ENCODE measurements at regions not wholly inside any gene's neighbourhood (a gene's known extent, or its start where the extent isn't known, plus 50 kb on each side); places are given as distances from the start of the nearest gene placed in this dataset.
"Not testable (repeated sequence)": the region's sequence is repeated elsewhere in the genome, so short reads cannot be mapped to it uniquely, and the experiment has no call there.

DNA sequence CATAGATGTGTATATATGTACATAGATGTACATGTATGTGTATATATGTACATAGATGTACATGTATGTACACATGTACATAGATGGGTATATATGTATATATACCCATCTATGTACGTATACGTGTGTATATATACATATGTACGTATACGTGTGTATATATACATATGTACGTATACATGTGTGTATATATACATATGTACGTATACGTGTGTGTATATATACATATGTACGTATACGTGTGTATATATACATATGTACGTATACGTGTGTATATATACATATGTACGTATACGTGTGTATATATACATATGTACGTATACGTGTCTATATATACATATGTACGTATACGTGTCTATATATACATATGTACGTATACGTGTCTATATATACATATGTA, 1388.8 kb downstream of the CDH8 start:
- not testable (repeated sequence) for DNase-seq

DNA sequence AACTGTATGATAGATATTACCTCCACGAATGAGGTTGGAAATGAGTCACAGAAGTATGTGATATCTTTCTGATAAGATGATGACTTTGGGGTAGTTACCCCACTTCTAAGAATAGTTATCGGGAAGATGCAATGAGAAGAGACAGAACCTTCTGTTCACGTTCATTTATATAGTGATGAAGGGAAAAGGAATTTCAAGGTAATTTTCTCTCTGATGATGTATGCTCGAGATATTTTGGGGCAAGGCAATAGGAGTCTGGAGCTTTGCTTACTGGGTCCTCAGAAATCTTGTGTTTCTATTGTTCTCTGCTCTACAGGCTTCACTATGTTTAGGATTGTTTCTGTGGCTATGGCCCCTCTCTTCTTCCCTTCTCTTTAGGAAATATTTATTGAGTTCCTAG, 1389.6 kb downstream of the CDH8 start:
- DNase-seq, result no peak

DNA sequence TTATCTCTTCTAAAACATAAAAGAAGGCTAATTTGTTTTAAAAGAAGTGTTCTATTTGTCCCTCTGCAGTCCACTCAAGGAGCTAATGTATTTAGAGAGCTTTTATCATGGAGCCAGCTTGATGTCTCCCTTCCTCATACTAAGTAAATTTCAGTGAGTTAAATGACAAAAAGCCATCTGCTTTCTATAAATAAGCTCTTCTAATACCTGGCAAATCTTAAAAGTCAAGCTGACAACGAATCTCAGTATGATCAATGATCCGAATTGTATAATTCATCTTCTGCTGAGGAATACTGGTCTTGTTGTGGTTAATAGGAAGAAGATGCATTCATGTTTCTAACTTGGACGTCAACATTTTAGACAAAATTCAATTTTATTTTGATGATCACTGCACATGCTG, 1390.7 kb downstream of the CDH8 start:
- DNase-seq, result no peak

DNA sequence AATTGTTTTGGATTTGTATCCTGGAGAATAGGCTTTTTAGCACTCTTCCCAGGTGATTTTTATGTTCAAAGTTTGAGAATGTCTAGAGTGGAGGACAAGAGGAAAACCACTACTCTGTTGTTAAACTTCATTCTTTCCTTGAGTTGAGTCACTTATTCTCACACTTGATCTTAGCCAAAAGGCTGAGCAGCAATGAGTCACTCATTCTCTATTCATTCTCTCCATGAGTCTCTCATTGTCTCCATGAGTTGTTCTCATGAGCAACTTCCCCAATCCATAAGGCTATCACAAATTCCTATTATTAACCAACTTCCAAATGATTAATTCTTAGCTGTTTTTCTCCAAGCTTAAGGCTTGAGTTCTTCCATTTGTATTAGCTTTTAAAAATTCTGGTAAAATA, 1393.3 kb downstream of the CDH8 start:
- no peak for DNase-seq

DNA sequence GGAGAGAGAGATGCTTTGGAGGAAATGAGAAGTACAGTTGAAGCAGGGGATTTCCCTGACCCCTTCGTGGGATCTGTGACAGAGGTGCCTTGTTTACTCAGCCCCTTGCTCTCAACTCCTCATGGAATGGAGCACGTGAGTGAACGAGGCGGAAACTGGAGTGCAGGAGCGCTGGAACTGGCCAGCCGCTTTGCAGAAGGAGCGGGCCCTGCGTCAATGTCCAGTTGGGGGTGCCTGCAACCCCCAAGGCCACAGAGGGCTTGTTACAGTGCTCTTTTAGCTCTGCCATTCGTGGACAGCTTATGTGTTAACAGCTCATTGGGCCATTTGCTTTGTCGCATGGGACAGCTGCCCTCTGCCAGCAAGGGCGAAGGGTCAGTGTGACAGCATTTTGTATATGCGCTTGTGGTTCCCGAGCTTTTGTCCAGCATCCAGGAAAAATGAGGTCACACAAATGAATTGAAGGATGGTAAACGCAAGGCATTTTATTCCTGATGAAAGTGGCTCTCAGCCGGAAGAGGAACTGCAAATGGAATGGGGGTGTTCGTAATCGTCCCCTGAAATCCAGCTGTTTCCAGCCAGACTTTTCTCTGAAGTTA, 1395.1 kb downstream of the CDH8 start:
- DNase-seq, result no peak

DNA sequence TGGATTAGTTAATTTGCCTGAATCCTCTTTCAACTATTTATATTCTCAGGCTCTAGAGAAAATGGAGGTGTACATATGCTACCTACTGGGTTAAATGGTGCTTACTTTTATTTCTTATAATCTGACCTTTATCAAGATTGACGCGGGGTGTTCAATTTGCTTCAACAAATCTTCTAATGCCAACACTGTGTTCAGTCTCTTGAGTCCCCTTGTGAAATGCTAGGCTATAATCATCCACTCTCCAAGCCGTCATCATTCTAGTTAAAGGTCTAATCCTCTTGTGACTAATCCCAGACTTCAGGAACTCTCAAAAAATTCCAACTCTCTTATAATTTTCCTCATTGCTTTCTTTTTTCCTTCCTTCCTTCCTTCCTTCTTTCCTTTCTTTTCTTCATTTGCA, 1396.2 kb downstream of the CDH8 start:
- no peak for DNase-seq

DNA sequence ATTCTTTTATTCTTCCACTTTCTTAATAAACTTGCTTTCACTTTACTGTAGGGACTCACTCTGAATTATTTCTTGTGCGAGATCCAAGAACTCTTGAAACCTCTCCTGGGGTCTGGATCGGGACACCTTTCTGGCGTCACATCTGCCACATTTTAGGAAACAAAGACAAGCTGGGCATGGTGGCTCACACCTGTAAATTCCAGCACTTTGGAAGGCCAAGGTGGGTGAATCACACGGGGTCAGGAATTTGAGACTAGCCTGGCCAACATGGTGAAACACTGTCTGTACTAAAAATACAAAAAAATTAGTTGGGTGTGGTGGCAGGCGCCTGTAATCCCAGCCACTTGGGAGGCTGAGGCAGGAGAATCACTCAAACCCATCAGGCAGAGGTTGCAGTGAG, 1399.6 kb downstream of the CDH8 start:
- not testable (repeated sequence) for DNase-seq

DNA sequence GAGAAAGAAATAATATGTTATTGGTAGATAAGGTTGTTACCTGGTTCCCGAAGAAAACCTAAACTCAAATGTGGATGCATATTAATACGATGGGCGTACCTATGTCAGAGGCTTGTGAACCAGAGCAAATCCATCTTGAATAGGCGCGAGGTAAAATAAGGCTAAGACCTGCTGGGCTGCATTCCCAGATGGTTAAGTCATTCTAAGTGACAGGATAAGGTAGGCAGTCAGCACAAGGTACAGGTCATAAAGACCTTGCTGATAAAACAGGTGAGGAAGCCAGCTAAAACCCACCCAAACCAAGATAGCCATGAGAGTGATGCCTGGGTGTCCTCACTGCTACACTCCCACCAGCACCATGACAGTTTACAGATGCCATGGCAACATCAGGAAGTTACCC, 1400.1 kb downstream of the CDH8 start:
- DNase-seq, result no peak

DNA sequence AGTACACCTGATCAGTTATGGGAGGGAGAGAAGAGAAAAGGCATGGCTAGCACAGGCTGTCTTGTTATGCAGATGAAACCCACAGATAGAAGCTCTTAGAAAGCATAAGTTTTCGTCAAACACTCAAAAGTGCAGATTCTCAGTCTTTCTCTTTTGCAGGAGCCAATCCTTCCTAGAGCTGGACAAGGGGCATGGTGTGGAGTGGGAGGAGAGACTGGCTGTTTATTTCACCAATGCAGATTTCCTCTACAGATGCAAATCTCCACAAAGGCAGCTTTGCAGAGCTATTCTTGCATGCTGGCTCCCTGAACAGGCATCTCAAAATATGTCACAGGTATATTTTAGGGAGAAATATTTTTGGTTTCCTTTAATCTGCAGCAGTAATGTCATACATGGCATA, 1400.7 kb downstream of the CDH8 start:
- DNase-seq, result no peak

DNA sequence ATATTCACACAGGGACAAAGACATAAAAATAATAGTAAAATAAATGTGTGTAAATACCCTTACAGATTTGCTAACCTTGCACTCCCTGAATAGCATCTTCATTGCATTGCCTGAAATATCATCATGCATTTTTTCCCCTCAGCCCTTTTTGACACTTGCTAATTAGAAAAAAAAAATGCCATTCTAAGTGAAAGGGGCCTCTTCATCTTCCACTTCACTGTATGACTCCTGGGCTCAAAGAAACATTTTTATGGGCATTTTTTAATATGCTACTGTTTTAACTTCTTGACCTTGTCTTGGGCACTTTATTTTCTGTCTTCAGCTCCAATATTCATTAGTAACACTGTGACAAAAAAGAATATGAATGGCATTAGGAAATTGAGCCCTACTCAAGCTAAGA, 1424.4 kb downstream of the CDH8 start:
- no peak for DNase-seq

DNA sequence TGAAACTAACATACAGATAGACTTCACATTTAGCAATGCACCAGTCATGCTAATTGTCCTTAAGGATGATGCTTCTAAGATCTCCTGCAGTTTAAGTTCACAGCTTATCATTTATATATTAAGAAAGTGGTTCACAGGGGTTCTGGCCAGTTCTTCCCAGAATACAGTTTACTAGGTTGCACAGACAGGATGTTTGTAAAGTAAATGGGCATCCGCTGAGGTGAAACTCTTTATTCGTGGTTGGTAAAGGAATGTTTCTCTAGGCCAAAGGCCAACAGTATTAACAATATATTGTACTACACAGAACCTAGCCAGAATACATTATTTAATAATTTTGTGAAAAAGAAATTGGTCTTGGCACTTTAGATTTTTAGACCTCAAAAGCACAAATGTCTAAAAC, 1427.3 kb downstream of the CDH8 start:
- DNase-seq, result no peak

DNA sequence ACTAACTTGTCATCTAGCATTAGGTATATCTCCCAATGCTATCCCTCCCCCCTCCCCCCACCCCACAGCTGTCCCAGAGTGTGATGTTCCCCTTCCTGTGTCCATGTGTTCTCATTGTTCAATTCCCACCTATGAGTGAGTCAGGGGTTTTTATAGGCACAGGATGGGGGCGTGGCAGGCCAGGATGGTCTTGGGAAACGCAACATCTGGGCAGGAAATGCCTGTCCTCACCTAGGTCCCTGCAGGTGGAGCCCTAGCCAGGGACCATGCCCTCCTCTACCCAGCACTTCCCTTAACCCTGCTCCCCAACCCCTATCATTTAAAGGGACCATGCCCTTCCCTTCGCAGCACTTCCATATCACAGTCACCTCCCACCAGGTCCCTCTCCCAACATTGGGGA, 1430.6 kb downstream of the CDH8 start:
- DNase-seq, result not testable (repeated sequence)

DNA sequence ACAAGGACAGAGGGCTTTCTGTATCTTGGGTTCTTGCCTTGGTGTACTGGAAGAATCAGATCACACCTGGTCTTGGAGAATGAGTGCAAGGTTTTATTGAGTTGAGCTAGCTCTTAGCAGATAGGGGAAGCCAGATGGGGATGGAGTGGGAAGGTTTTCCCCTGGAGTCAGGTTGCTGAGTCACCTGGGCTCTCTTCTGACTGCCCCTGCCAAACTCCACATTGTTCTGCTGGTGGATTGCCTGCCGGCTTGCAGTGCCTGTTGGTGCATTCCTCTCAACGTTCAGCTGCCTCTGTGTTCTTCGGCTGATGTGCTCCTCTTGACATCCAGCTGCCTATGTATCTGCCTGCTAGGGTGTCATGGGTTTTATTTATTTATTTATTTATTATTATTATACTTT, 1431.1 kb downstream of the CDH8 start:
- no peak for DNase-seq

DNA sequence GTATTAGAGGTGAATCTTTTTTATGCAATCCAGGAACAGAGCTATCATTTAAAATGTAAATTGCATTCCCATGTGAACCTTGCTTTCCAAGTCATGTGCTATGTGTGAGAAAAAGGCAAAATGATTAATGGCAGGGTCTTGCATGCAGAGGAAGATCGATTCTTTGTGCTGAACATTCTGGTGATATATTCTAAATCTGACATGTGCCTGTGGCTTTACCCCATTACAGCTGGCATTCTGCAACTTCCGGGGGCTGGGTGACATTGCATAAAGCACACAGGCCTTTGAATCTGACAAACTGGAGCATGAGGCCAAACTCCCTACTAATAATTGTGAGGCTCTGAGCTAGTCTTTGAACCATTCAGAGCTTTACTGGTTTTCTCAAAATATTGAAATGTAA, 1449.7 kb downstream of the CDH8 start:
- DNase-seq, result no peak

DNA sequence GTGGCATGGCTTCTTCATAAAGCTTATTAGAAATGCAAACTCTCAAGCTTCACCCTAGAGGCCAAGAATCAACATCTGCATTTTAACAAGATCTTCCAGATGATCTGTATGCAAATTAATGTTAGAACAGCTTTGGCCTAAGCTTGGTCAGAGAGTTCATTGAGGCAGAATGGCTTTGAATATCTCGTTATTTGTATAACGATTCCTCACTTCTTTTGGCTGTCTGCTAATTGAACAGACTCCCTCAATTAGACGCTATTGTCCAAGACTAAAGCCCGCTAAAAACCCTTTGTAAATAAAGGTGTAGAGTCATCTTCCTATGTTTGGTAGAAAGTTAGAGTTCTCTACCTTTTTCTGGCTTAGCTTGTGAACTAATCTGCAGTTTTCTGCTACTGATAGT, 1453.7 kb downstream of the CDH8 start:
- DNase-seq, result no peak

DNA sequence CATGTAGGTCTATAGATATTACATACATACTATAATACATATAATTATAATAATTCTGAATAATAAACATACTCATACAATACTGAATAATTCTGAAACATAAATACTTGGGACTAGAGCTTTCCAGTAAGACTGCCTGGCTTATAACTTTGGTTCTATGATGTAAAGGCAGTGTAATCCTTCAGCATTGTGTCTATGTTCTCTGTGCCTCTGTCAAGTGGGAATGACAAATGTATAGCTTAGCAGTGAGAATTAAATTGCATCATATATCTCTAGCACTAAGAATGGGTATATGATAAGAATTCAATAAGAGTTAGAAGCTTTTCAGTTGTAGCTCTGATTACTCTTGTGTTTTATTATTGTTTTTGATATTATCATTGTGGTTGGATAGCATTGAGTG, 1469.3 kb downstream of the CDH8 start:
- no peak for DNase-seq

DNA sequence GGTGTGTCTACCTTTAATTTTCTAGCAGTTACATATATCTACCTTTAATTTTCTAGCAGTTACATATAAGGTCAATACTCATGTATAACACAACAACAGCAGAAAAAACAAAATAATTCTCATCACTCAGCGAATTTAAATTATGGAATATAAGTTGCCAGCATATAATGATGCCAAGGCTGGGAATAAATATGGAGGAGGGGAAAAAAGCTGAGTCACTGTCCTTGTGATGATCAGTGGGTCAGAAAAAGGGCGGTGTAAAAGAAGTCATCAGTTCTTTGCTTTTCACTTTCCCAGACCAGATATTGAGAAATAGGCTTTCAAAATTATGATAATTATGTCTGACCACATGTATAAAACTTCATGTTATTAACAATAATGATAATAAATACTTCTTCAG, 1471.7 kb downstream of the CDH8 start:
- no peak for DNase-seq

DNA sequence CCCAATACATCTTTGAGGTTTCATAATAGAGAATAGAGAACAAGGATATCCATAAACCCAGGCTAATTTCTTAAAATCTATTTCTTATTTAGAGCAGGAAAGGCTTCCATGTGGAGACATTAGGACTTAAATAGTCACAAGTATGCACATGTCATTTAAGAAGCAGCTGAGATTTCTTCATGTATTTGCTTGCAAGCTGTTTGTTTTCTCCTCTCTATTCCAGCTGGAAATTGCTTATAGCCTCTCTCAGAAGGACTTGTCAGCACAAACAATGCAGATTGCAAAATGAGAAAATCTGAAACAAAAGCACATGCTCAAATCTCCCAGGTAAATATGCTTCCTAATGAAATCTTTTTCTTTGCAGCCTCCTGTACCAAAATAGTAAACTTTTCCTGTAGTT, 1473.1 kb downstream of the CDH8 start:
- DNase-seq, result no peak

DNA sequence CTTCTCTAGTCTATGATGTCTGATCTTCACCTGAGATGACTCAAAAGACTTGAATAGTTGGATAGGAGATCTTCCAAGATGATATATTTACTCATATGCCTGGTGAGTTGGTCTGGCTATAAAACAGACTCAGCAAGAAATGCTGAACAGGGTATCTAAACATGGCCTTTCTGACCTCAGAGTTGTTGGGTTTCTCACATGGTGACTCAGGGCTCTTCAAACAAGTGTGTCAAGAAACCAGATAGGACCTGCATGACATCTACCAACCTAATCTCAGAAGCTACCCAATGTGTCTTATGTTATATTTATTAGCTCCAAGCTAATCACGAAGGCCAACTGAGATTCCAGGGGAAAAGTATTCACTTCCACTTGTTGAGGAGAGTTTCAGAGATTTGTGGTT, 1477.3 kb downstream of the CDH8 start:
- no peak for DNase-seq

DNA sequence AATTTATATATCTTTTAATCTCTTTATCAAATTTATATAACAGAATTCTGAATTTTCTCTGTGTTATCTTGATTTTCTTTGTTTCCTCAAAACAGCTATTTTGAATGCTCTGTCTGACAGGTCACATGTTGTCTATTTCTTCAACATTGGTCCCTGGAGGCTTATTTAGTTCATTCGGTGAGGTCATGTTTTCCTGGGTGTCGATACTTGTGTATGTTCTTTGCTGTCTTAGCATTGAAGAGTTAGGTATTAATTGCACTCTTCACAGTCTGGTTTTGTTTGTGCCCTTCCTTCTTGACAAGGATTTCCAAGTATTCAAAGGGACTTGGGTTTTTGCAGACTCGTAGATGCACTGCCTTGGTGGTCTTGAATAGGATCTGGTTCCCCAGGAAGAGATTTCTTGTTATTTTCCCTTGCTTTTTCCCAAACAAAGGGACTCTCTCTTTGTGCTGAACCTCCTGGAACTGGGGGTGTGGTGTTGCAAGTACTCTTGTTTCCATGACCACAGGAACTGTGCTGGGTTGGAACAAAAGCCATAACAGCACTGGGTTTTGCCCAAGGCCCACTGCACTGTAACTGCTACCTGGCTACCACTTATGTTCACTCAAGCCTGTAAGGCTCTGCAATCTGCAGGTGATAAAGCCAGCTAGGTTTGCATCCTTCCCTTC, 1483.0 kb downstream of the CDH8 start:
- no peak for DNase-seq

DNA sequence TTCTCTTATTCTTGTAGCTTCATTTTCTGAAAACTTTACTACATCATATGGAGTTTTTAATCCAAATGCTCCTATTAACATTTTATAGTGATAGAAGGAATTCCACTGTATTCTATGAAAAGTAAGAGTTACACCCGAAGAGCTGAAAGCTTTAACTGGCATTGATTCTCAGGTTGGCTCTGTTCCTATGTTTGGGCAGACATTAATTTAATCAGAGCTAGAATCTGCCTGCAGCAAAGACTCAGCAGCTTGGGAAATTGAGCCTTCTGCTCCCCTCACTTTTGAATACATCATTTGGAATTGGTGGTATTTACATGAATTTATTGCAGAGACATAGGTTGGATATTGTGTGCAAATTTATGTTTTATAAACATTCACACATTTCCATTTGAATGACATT, 1494.7 kb downstream of the CDH8 start:
- no peak for DNase-seq

DNA sequence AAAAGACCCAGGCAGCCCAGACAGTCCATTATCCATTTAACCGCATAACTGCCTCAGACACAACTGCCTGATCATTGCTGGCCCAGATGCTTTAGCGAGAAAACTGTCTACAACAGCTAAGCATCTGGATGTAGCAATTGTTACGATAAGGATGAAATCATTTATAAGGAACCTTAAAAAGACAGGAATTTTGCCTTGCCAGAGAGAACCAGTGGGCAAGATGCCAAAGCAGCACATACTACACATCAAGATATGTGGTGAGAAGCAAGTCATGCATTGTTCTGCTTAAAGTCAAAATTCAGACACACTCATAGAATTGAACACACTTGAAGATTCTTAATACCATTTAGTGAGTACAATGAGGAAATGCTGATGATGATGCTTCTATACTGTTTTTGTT, 1525.3 kb downstream of the CDH8 start:
- no peak for DNase-seq

DNA sequence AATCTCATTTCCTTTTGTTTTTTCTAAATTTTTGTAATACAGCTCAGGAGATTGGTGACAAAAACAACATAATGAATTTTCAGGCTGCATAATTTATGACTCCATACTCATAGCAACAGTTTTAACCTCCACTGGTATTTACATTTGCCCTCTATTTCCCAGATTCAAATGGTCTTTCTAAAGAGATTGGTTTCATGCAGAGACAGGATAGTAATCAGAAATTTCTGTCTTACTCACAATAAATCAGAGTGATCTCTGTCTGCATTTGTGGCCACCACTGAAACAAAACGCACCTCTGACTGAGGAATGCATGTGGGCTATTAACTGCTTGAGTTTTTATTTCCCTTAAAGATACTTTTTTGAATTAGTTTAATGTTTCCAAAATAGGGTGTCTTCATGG, 1526.0 kb downstream of the CDH8 start:
- DNase-seq, result no peak

DNA sequence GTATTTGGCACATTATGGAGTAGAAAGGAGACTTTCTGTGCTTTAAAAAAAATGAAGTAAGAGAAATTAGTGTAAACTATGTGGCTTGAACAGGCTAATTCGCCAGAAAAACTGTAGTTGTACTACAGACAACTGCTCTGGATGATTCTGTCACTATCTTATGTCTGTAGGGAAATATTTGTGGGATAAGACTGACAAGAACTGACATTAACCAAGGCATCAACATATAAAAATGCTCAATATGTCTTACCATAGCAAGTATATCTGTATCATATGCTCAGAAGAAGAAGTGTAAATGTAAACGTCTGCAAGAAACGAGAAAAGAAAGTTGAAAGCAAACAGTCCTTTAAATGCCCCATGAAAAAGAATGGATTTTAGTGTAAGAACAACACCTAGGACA, 1545.0 kb downstream of the CDH8 start:
- DNase-seq, result no peak

DNA sequence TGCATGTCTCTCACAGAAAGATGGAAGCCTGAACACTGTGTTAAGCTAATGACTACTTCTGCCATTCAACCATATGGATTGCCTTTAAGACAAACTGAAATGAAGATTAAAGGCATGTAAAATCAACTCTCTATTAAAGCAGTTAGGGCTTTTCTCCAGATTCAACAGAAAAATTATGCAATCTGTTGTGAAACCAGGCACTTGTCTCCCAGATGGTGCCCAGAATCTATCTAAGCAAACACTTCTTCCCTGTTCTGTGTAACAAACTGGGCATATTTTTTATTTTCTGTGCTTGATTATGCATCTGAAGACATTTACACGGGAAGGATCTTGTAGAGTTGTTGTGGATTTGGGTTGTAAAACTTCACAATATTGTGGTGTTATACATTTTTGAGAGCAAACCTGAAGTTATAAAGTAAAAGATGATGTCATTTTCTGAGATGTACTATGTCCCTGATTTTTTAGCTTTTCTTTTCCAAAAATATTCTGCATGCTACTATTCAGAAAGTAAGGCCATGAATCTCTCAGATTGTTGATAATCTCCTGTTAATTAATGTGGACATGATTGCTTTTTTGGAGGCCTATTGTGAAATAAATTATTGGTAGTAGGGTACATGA, 1550.3 kb downstream of the CDH8 start:
- no peak for DNase-seq

Measured in T-helper 9 cell (primary cell).